Renal pelvis (tissue), 1 donor: ENCODE measurements at regions not wholly inside any gene's neighbourhood (a gene's known extent, or its start where the extent isn't known, plus 50 kb on each side); places are given as distances from the start of the nearest gene placed in this dataset.
A peak's percentile ranks its signal among the peaks of the same experiment; 100 is the strongest.

Experiments used
- DNase-seq: peaks from one replicate; pipeline ENCODE4 v3.0.0-alpha.2; 2013

DNA sequence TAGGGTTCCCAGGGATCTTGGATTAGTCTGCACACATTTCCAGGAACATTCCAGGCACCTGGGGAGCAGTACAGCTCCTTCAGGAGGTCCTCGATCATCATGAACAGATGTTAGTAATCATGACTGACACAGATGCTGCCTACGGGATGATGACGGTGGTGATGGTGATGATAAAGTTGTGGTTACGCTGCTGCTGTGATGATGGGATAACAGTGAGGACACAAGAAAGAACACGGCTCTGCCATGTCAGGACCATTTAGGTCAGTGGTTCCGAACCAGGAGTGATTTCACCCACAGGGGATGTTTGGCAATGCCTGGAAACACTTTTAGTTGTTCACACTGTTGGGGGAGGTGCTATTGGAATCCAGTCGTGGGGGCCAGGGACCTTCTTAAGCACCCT is 1193.0 kb downstream of the UQCRFS1 start:
- DNase-seq: no peak

DNA sequence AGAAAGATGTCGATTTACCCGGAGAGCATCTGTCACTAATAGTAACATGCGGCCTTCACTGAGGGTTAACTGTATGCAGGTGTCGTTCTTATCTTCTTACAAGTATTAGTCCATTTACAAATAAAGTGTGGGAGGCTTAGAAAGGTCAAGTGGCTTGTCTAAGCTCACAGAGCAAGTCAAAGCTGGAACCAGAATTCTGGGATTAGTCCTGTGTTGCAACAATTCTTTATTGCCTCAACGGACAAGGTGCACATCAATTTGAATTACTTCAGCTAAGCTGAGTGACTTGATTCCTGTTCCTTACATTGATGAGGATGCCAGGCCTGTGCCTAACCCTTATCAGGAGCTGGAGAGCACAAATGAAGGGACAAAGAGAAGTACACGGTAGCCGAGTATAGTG is 1193.6 kb downstream of the UQCRFS1 start:
- no peak for DNase-seq

DNA sequence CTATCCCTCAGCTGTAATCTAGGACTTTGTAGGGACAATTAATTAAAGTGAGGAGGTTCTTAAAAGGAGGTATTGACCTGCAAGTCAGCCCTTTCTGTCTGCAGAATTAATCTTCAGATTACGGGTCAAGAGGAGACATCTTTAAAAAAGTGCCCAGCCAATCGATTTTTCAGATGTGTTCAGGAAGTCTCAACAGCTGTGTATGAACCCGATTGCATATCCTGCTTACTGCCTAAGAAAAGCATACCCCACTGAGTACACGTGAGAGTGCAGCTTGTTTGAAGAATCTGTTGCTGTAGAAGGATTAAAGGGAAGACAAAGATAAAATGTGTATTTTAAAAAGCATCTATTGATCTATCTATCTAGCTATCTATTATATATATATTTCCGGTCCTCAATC is 1194.5 kb downstream of the UQCRFS1 start:
- no peak for DNase-seq

DNA sequence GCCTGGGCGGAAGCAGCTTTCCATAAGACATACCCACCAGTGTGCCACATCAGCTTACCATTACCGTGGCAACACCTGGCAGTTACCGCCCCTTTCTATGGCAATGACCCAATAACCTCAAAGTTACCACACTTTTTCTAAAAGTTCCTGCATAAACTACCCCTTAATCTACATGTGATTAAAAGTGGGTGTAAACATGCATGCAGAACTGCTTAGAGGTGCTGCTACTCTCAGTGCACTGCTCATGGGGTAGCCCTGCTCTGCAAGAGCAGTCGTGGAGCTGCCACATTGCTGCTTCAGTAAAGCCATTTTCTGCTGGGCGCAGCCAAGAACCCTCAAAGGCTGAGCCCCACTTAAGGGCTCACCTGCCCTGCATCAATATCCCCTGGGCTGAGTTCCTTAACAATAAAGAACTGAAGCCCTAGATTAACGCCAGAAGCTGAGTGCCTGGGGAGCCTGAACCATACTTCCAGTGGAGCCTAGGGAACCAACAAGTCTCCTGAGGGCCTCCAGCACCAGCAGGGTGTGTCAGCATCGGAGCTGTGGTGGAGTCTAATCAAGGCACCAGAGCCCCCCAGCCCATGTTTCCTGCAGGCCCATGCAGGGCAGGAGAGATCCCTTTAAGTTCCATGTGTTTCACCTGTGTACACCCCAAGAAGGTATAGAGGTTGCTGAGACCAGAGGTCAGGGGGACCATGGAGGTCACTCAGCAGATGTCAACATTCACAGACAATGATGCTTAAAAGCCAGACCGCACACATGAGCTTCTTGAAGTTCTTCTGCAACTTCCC is 1198.1 kb downstream of the UQCRFS1 start:
- DNase-seq: no peak

- DNase-seq: no peak
These were observed 1200.6 kb downstream of the UQCRFS1 start for GRCh38 chr19:28012361-28012760.

GRCh38 chr19:28010656-28011055 is 1202.3 kb downstream of the UQCRFS1 start:
- no peak for DNase-seq

- no peak for DNase-seq
These were observed 1203.3 kb downstream of the UQCRFS1 start for GRCh38 chr19:28009696-28010095.

DNA sequence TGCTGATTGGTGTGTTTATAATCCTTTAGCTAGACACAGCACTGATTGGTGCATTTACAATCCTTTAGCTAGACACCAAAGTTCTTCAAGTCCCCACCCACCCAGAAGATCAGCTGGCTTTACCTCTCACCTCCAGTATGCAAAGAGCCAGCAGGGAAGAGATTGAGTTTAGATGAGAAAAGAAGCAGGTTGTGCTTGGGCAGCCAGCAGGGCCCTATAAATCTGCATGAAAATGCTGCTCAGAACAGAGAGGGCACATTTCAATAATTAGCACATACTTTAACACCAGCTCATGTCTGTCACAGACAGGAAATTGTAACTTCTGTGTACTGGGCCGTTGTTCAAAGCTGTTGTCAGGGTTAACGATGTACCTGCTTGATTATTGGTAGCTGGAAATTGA is 1204.3 kb downstream of the UQCRFS1 start:
- no peak for DNase-seq

DNA sequence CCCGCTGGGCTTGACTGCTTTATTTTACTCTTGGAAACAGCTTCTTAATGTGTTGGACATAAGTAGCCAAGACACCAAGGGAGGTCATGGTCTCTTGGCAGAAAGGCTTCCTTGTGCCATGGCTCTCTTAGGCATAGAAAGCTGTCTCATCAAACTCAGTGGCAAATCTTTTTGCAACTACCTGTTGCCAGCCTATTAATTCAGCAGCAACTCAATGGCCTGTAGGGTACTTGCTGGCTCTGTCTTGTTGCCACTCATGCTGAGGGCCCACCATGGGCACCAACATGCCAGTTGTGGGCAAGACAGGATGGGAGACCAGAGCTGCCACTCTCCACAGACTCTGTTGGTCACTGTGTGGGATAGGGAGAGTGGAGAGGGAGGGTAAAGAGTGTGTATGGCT is 1209.4 kb downstream of the UQCRFS1 start:
- no peak for DNase-seq

DNA sequence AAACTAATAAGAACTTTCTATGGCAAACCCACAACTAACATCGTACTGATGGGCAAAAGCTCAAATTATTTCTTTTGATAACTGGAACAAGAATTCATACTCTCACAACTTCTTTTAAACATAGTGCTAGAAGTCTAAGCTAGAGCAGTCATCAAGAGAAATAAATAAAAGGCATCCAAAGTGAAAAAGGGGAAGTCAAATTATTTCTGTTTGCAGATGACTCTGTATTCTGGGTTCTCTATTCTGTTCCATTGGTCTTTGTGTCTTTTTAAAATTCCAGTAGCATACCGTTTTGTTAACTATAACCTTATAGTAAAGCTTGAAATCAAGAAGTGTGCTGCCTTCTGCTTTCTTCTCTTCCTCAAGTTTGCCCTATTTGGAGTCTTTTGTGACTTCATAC is 1215.9 kb downstream of the UQCRFS1 start:
- no peak for DNase-seq

DNA sequence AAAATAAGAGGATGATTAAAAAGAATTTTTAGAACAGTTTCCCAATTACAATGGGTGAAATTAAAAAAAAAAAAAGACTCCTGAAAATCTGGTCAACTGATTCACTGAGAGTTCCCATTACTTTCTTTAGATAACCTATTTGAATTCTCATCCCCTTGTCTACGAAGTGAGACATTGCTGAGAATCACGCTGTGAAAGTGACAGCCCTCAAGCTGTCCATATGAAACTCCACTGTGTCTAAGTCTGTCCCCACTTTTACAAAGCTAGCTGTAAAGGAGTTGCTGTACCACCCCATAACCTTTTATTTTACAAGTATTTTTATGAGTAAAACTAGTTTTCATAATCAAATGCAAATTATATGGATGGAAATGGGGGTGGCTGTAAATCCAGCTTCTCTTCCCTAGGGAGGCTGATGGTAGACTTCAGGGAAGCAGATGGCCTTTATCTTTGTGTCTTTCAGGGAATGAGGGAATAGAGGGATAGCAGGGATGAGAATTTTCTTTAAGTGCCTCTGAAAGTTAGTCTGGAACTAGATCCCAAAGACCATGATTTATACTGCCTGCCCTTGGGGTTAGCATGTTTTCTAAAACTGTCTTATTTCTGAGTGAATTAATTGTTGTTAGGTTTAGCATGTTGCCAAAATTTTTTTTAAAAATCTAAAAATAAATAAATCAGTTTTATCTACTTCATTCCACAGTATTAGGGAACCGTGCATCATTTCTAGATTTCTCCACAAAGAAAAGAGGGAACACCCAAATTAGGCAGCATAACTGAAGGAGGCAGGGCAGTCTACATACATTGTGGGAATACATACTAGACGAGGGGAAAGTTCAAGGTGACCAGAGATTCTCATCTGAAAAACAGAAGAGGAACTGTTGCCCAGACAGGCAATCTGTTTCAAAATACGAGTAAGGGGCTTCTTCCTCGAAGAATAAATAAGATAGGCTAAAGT is 1219.1 kb downstream of the UQCRFS1 start:
- DNase-seq: peak; percentile 60

DNA sequence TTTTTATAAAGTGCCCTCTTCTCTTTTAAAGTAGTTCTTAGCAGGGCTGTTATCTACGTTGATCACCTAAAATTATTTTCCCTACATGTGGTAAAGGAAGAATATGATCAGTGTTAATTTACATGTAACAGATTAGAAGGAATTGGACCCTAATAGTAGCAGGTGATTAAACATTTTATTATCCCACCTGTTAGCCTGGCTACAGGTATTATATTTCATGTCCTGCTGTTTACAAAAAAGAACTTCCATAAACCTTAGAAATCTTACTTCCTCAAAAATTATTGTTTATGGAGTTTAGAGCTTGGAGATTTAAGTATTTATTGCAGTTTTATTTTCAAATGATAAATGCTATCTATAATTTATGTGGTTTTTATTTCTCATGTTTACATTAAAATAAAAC is 1226.7 kb downstream of the UQCRFS1 start:
- DNase-seq: no peak

- no peak for DNase-seq
These were observed 1237.4 kb downstream of the UQCRFS1 start for GRCh38 chr19:27975419-27976005.

DNA sequence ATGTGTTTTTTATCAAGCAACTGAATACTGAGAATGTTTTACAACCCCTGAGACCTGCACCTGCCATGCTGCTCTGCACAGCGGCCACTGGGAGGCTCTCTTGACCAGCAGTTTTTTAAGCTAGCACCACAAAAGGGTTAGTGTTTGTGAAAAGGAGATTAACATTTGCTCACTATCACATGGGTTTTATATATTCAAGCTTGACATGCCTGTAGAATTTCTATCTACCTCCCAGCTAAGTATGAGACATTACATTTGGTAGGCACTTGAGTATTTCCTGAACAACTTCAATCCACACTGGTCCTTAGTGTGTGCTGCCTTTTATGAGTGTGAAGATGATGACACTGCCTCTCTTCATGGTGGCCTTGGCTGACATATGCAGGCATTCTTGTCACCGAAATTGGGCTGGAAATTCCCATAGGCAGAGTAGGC is 1238.9 kb downstream of the UQCRFS1 start:
- DNase-seq: no peak

DNA sequence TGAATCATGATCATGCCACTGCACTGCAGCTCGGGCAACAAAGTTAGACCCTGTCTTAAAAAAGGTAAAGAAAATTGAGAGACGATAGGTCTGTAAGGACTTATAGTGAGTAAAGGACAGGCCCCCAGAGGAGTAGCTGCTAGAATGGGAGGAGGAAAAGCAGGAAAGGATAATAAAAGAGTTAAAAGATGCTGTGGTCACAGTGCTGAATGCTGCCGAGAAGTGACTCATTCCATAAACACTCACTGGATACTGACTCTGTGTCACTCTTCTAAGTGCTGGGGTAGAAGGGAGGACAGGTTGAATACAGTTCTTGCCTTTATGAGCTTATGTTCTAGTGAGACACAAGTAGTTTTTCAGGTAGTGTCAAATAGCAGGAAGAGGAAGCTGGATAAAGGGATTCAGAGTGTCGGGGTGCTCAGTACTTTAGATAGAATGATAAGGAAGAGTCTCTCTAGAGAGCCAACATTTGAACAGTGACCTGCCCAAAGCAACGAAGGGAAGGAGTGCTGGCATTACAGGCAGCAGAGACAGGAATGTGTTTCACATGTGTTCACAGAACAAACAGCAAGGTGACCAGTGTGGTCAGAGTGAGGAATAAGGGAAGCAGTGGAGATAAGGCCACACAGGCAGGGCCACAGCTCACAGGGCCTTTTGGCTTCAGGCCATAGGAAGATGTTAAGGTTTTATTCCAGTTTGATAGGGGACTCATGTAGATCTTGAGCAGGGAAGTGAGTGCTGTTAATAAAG is 1240.5 kb downstream of the UQCRFS1 start:
- DNase-seq: no peak

GRCh38 chr19:27971869-27972268 is 1241.1 kb downstream of the UQCRFS1 start:
- DNase-seq: no peak

DNA sequence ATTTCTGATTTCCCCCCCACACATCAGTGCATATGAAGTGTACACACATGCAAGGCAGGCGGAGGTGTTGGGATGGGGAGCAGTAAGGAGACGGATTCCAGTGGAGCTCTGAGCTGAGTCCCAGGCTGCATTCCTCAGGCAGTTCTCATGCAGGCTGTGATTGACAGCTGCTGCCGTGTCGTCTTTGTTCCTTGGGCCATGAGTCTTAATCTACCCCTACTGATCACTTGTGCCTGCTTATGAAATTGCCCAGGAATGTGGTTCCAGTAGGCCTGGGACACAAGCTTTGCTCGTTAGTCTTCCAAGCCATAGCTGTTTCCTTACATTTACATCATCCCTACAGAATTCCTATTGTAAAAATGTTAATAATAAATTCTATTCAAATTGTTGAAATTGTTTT is 1241.9 kb downstream of the UQCRFS1 start:
- no peak for DNase-seq

- DNase-seq: no peak
These were observed 1246.5 kb downstream of the UQCRFS1 start for GRCh38 chr19:27966390-27966816.

- DNase-seq: no peak
These were observed 1248.8 kb downstream of the UQCRFS1 start for GRCh38 chr19:27964185-27964584.

GRCh38 chr19:27962264-27962663 is 1250.7 kb downstream of the UQCRFS1 start:
- DNase-seq: no peak
